Activated T-cell treated with anti-CD3 and anti-CD28 coated beads, Interleukin-2, amount 50 U/mL, for 24 hours (primary cell): ENCODE measurements at regions not wholly inside any gene's neighbourhood (a gene's known extent, or its start where the extent isn't known, plus 50 kb on each side); places are given as distances from the start of the nearest gene placed in this dataset.

Experiments
- DNase-seq: peaks from one replicate; pipeline ENCODE4 v3.0.0-alpha.2; 2020
- H3K27ac Mint-ChIP-seq: 2 replicates; pipeline ENCODE4 v1.8.0; 2020; ENCODE audit warnings: mild to moderate bottlenecking, mixed read lengths
- H3K27me3 Mint-ChIP-seq: 2 replicates; pipeline ENCODE4 v1.8.0; 2020; ENCODE audit warnings: mixed read lengths
- H3K36me3 Mint-ChIP-seq: 2 replicates; pipeline ENCODE4 v1.8.0; 2020; ENCODE audit warnings: low read depth, mixed read lengths
- H3K4me1 Mint-ChIP-seq: 2 replicates; pipeline ENCODE4 v1.8.0; 2020; ENCODE audit warnings: low read depth, mixed read lengths
- H3K4me3 Mint-ChIP-seq: 2 replicates; pipeline ENCODE4 v1.8.0; 2020; ENCODE audit warnings: mild to moderate bottlenecking, moderate library complexity, mixed read lengths
- H3K9me3 Mint-ChIP-seq: 2 replicates; pipeline ENCODE4 v1.8.0; 2020; ENCODE audit warnings: mixed read lengths

GRCh38 chr16:72287649-72288048 lies 115.7 kb upstream of the PMFBP1 start:
- Mint-ChIP-seq H3K9me3 (no peaks in the 10 kb centered on the region), H3K27me3 (no peaks in the 10 kb centered on the region), H3K27ac (no peak overlapping the region)

GRCh38 chr16:72286936-72287620 lies 115.1 kb upstream of the PMFBP1 start:
- Mint-ChIP-seq H3K27me3 (no peaks in the 10 kb centered on the region), H3K27ac (no peak overlapping the region), H3K9me3 (no peaks in the 10 kb centered on the region), H3K4me1 (no peaks in the 10 kb centered on the region), H3K4me3 (no peak overlapping the region), H3K36me3 (no peaks in the 10 kb centered on the region)
- no peak for DNase-seq

More at GRCh38 chr16:72287649-72288048, 115.7 kb upstream of the PMFBP1 start:
- Mint-ChIP-seq H3K4me1 (no peaks in the 10 kb centered on the region), H3K36me3 (no peaks in the 10 kb centered on the region), H3K4me3 (no peak overlapping the region)
- no peak for DNase-seq

- Mint-ChIP-seq H3K36me3 (no peaks in the 10 kb centered on the region), H3K27ac (no peak overlapping the region), H3K9me3 (no peaks in the 10 kb centered on the region), H3K4me1 (no peaks in the 10 kb centered on the region), H3K4me3 (no peak overlapping the region), H3K27me3 (no peaks in the 10 kb centered on the region)
- no peak for DNase-seq
Measured at GRCh38 chr16:72285728-72286127, 113.8 kb upstream of the PMFBP1 start.

DNA sequence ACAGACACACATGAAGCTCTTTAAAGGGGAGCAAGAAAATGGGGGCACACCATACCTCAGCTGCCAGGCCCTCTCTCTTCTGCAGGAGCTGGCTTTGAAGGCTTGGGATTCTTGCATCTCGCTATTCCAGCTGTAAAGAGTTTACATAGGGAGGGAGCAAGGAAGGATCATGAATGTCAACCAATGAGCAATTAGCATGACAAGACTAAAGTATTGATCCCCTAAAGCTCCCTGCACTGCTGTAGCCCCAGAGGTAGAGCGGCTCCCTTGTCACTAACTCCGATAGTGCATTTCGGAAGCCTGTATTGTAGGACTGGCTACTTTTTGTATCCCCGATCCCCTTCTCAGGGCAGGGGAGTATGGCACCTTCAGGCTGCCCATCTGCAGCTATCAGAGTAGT lies 113.4 kb upstream of the PMFBP1 start:
- H3K4me1 Mint-ChIP-seq = no peaks in the 10 kb centered on the region
- no peaks in the 10 kb centered on the region for H3K9me3 Mint-ChIP-seq
- H3K36me3 Mint-ChIP-seq = no peaks in the 10 kb centered on the region
- H3K27me3 Mint-ChIP-seq = no peaks in the 10 kb centered on the region
- no peak overlapping the region for H3K4me3 Mint-ChIP-seq
- no peak overlapping the region for H3K27ac Mint-ChIP-seq
- DNase-seq = no peak

GRCh38 chr16:72284042-72284789 lies 112.3 kb upstream of the PMFBP1 start:
- no peak overlapping the region for H3K27ac Mint-ChIP-seq
- no peaks in the 10 kb centered on the region for H3K36me3 Mint-ChIP-seq
- no peaks in the 10 kb centered on the region for H3K9me3 Mint-ChIP-seq
- H3K4me3 Mint-ChIP-seq = no peak overlapping the region
- no peak for DNase-seq
- H3K27me3 Mint-ChIP-seq = no peaks in the 10 kb centered on the region
- no peaks in the 10 kb centered on the region for H3K4me1 Mint-ChIP-seq

- Mint-ChIP-seq H3K4me3 (no peak overlapping the region), H3K27ac (no peak overlapping the region), H3K9me3 (no peaks in the 10 kb centered on the region), H3K36me3 (no peaks in the 10 kb centered on the region), H3K4me1 (no peaks in the 10 kb centered on the region), H3K27me3 (no peaks in the 10 kb centered on the region)
- DNase-seq = no peak
Measured at GRCh38 chr16:72282362-72282761, 110.4 kb upstream of the PMFBP1 start.

GRCh38 chr16:72278301-72278700 lies 106.3 kb upstream of the PMFBP1 start:
- H3K9me3 Mint-ChIP-seq = no peaks in the 10 kb centered on the region
- H3K4me1 Mint-ChIP-seq = no peaks in the 10 kb centered on the region
- H3K36me3 Mint-ChIP-seq = no peaks in the 10 kb centered on the region
- no peak overlapping the region for H3K27ac Mint-ChIP-seq
- no peak for DNase-seq
- no peaks in the 10 kb centered on the region for H3K27me3 Mint-ChIP-seq
- no peak overlapping the region for H3K4me3 Mint-ChIP-seq

GRCh38 chr16:72277749-72278148 lies 105.8 kb upstream of the PMFBP1 start:
- no peaks in the 10 kb centered on the region for H3K9me3 Mint-ChIP-seq
- no peak overlapping the region for H3K27ac Mint-ChIP-seq
- no peaks in the 10 kb centered on the region for H3K36me3 Mint-ChIP-seq
- H3K4me1 Mint-ChIP-seq = no peaks in the 10 kb centered on the region
- no peak for DNase-seq
- H3K27me3 Mint-ChIP-seq = no peaks in the 10 kb centered on the region
- no peak overlapping the region for H3K4me3 Mint-ChIP-seq

- DNase-seq = no peak
- Mint-ChIP-seq H3K27ac (no peak overlapping the region), H3K4me1 (no peaks in the 10 kb centered on the region), H3K4me3 (no peak overlapping the region), H3K9me3 (no peaks in the 10 kb centered on the region), H3K36me3 (no peaks in the 10 kb centered on the region), H3K27me3 (no peaks in the 10 kb centered on the region)
Measured at GRCh38 chr16:72271699-72272240, 99.8 kb upstream of the PMFBP1 start.

GRCh38 chr16:72270531-72270930 lies 98.6 kb upstream of the PMFBP1 start:
- Mint-ChIP-seq H3K27me3 (no peaks in the 10 kb centered on the region), H3K27ac (no peak overlapping the region), H3K4me3 (no peak overlapping the region)

DNA sequence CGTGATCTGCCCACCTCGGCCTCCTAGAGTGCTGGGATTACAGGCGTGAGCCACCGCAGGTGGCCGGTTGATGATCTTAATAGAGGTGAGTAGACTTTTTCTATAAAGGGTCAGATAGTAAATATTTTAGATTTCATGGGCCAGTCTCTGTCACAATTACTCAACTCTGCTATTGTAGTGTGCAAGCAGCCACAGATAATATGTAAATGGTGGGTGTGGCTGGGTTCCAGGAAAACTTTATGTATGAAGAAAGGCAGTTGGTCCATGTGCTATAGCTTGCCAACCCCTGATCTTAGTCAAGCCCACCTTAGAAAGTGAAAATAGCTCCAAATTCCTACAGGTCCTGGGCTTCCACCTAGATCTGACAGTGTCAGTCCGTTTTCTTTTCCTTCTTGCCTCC lies 94.9 kb upstream of the PMFBP1 start:
- Mint-ChIP-seq H3K4me1 (no peaks in the 10 kb centered on the region), H3K27ac (no peak overlapping the region), H3K36me3 (no peaks in the 10 kb centered on the region), H3K9me3 (no peaks in the 10 kb centered on the region), H3K4me3 (no peak overlapping the region), H3K27me3 (no peaks in the 10 kb centered on the region)
- no peak for DNase-seq

More at GRCh38 chr16:72270531-72270930, 98.6 kb upstream of the PMFBP1 start:
- H3K9me3 Mint-ChIP-seq = no peaks in the 10 kb centered on the region
- no peaks in the 10 kb centered on the region for H3K36me3 Mint-ChIP-seq
- DNase-seq = no peak
- no peaks in the 10 kb centered on the region for H3K4me1 Mint-ChIP-seq

- no peaks in the 10 kb centered on the region for H3K27me3 Mint-ChIP-seq
- no peak overlapping the region for H3K27ac Mint-ChIP-seq
- H3K4me1 Mint-ChIP-seq = no peaks in the 10 kb centered on the region
- H3K9me3 Mint-ChIP-seq = no peaks in the 10 kb centered on the region
- H3K36me3 Mint-ChIP-seq = no peaks in the 10 kb centered on the region
- H3K4me3 Mint-ChIP-seq = no peak overlapping the region
- DNase-seq = no peak
Measured at GRCh38 chr16:72264771-72265170, 92.8 kb upstream of the PMFBP1 start.

DNA sequence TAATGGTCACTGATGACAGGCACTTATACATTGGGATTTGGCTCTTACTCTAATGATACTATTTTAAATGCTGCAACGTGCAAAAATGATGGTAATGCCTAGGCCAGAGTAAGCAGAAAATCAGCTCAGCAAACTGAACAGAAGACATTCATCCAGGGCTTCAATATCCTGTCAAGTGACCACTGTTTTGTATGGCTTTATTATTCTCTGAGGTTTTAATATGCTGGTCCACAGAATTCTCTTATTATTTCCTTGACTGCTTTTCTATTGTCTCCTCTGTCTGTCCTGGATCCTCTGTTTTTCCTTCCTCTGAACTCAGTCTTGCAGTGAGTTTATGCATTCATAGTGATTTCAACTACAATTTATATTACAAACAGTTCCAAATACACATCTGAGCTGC lies 90.8 kb upstream of the PMFBP1 start:
- DNase-seq = no peak
- no peak overlapping the region for H3K27ac Mint-ChIP-seq
- H3K9me3 Mint-ChIP-seq = no peaks in the 10 kb centered on the region
- no peaks in the 10 kb centered on the region for H3K36me3 Mint-ChIP-seq
- H3K27me3 Mint-ChIP-seq = no peaks in the 10 kb centered on the region
- H3K4me3 Mint-ChIP-seq = no peak overlapping the region
- no peaks in the 10 kb centered on the region for H3K4me1 Mint-ChIP-seq

GRCh38 chr16:72261127-72261526 lies 89.2 kb upstream of the PMFBP1 start:
- Mint-ChIP-seq H3K9me3 (no peaks in the 10 kb centered on the region), H3K36me3 (no peaks in the 10 kb centered on the region), H3K27ac (no peak overlapping the region), H3K27me3 (no peaks in the 10 kb centered on the region), H3K4me1 (no peaks in the 10 kb centered on the region), H3K4me3 (no peak overlapping the region)
- no peak for DNase-seq

- Mint-ChIP-seq H3K36me3 (no peaks in the 10 kb centered on the region), H3K27ac (no peak overlapping the region), H3K4me3 (no peak overlapping the region), H3K9me3 (no peaks in the 10 kb centered on the region), H3K4me1 (no peaks in the 10 kb centered on the region), H3K27me3 (no peaks in the 10 kb centered on the region)
- DNase-seq = no peak
Measured at GRCh38 chr16:72256398-72257066, 84.6 kb upstream of the PMFBP1 start.
